OCI-LY7 (cell line): ENCODE measurements at regions not wholly inside any gene's neighbourhood (a gene's known extent, or its start where the extent isn't known, plus 50 kb on each side); places are given as distances from the start of the nearest gene placed in this dataset.
"Not testable (repeated sequence)": the region's sequence is repeated elsewhere in the genome, so short reads cannot be mapped to it uniquely, and the experiment has no call there.

Experiments used
- EZH2phosphoT487 ChIP-seq: fragments of 200-600 bp; sonication (generic); IDR thresholded peaks from 2 replicates; pipeline ENCODE4 v1.6.1; 2018; ENCODE audit warnings: low read depth, borderline replicate concordance, mild to moderate bottlenecking, mixed run types, antibody characterized with exemption, low read length, moderate library complexity, mixed read lengths
- TF ChIP-seq, protein P1 (sequence below): fragments of 200-600 bp; sonication (generic); conservative IDR thresholded peaks from 2 replicates; pipeline ENCODE4 v1.5.1; 2014; ENCODE audit warnings: mild to moderate bottlenecking, antibody characterized with exemption, low read length, moderate library complexity, mixed read lengths

DNA sequence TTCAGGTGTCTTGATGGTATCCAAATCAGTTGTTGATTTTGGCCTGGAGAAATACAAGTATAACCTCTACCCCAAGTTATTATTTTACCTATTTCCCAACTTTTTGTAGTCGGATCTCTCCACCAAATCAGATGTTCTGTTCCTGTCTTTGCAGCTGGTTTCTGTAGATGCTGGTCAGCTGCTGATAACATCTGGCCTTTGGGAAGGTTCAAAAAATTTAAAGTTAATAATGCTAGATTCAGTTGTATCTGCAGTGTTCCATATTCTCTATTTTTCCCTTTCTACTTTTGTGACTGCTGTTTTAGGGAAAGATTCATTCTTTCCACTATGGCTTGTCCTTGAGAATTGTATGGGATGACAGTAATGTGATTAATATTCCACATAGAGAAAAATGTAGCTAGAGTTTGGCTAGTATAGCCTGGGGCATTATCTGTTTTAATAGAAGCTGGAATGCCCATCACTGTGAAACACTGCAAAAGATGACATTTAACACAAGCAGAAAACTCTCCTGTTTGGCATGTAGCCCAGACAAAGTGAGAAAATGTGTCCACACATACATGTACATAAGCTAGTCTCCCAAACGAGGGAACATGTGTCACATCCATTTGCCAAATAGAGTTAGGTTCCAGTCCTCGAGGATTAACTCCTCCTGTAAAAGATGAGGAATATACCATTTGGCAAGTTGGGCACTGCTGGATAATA lies 99.2 kb downstream of the ZNF100 start:
- TF ChIP-seq, protein P1, sequence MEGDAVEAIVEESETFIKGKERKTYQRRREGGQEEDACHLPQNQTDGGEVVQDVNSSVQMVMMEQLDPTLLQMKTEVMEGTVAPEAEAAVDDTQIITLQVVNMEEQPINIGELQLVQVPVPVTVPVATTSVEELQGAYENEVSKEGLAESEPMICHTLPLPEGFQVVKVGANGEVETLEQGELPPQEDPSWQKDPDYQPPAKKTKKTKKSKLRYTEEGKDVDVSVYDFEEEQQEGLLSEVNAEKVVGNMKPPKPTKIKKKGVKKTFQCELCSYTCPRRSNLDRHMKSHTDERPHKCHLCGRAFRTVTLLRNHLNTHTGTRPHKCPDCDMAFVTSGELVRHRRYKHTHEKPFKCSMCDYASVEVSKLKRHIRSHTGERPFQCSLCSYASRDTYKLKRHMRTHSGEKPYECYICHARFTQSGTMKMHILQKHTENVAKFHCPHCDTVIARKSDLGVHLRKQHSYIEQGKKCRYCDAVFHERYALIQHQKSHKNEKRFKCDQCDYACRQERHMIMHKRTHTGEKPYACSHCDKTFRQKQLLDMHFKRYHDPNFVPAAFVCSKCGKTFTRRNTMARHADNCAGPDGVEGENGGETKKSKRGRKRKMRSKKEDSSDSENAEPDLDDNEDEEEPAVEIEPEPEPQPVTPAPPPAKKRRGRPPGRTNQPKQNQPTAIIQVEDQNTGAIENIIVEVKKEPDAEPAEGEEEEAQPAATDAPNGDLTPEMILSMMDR, result not testable (repeated sequence)
- TF ChIP-seq EZH2phosphoT487, result not testable (repeated sequence)
